GM18520 (cell line): ENCODE measurements at regions not wholly inside any gene's neighbourhood (a gene's known extent, or its start where the extent isn't known, plus 50 kb on each side); places are given as distances from the start of the nearest gene placed in this dataset.
A peak's percentile ranks its signal among the peaks of the same experiment; 100 is the strongest.

ENCODE experiments used
- ATAC-seq: cut with Tn5 transposase; IDR thresholded peaks from one replicate; pipeline ENCODE4 v1.9.1; 2021; ENCODE audit not compliant: unreplicated experiment

GRCh38 chr4:74675673-74676279 is 118.5 kb downstream of the BTC start:
- ATAC-seq: peak; percentile 78

GRCh38 chr4:74682567-74683359 is 111.6 kb downstream of the BTC start:
- no peak for ATAC-seq

- no peak for ATAC-seq
Measured at GRCh38 chr4:74692972-74693371, 101.4 kb downstream of the BTC start.
